GM20000 (cell line): ENCODE measurements at regions not wholly inside any gene's neighbourhood (a gene's known extent, or its start where the extent isn't known, plus 50 kb on each side); places are given as distances from the start of the nearest gene placed in this dataset.
"Not testable (repeated sequence)": the region's sequence is repeated elsewhere in the genome, so short reads cannot be mapped to it uniquely, and the experiment has no call there.

ENCODE experiments used
- DNase-seq: peaks from one replicate; pipeline ENCODE4 v3.0.0; 2012; ENCODE audit warnings: low spot score
- TF ChIP-seq, protein P1 (sequence below): IDR thresholded peaks from 2 replicates; pipeline ENCODE4 v1.5.1; 2012; ENCODE audit warnings: mild to moderate bottlenecking, control low read depth; ENCODE audit errors: extremely low read depth, missing control alignments

DNA sequence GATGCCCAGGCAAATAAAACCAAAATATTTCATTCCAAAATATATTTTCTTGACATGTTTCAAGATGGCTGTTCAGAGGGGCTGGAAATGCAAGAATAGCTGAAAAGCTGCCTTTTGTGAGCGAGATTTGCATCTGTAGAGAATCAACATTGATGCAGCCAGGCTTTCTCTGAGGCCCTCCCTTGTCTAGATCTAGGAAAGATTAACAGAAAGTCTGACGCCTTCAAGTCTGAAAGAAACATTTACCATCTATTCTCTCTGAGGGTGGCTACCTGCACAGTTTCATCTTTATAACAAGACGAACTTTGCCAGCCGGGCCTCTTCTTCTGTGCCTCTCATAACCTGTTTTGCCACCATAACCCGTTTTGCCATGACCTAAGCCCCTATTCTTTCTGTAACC, 170.2 kb downstream of the AKR1D1 start:
- TF ChIP-seq, protein P1, sequence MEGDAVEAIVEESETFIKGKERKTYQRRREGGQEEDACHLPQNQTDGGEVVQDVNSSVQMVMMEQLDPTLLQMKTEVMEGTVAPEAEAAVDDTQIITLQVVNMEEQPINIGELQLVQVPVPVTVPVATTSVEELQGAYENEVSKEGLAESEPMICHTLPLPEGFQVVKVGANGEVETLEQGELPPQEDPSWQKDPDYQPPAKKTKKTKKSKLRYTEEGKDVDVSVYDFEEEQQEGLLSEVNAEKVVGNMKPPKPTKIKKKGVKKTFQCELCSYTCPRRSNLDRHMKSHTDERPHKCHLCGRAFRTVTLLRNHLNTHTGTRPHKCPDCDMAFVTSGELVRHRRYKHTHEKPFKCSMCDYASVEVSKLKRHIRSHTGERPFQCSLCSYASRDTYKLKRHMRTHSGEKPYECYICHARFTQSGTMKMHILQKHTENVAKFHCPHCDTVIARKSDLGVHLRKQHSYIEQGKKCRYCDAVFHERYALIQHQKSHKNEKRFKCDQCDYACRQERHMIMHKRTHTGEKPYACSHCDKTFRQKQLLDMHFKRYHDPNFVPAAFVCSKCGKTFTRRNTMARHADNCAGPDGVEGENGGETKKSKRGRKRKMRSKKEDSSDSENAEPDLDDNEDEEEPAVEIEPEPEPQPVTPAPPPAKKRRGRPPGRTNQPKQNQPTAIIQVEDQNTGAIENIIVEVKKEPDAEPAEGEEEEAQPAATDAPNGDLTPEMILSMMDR = no peak
- DNase-seq = no peak

DNA sequence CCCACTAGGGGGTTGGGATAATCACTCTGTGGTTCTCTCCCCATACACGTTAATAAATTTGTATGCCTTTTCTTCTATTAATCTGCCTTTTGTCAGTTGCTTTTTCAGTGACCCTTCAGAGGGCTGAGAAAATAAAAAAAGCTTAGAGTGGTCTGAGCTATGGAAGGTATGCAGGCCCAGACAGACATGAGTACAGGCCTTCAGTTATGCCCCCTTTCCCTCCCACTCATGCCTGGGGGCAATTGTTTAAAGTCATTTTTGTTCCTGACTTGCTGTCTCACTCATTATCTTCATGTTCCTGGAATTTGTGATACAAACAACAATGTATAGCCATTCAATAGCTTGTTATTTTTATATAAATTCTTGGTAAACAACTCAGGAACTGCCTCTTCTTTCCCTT, 170.8 kb downstream of the AKR1D1 start:
- TF ChIP-seq, protein P1 = no peak
- DNase-seq = no peak

DNA sequence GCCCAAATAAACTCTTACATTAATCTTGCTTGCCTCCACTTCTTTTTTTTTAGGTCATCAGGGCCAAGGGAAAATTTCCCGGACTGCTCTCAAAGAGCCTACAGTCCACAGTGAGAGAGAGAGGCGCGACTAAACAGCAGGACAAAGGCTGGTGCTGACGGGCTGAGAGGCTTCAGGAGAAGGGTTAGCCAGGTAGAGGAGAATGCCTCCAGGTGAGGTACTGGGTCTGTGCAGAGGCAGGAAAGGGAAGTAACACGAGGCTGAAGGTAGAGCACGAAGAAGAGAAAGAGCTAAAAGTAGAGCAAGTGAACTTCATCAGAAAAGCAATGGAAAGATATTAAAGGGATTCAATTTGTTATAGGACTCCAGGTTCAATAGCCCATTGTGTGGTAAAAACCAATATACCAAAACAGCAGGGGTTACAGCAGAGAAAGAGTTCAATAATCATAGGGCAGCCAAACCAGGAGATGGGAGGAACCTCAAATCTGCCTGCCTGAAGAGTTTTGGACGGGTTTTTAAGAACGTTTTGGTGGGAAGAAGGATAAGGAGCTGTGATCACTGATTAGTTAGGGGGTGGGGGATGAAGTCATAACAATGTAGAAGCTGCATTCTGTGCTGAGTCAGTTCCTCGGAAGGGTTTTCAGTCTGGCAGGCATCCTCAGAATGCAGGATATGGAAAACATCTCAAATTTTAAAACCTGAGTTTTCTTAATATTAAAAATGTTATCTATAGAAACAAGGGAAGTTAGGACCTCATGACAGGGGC, 171.5 kb downstream of the AKR1D1 start:
- DNase-seq = no peak
- TF ChIP-seq, protein P1 = no peak

DNA sequence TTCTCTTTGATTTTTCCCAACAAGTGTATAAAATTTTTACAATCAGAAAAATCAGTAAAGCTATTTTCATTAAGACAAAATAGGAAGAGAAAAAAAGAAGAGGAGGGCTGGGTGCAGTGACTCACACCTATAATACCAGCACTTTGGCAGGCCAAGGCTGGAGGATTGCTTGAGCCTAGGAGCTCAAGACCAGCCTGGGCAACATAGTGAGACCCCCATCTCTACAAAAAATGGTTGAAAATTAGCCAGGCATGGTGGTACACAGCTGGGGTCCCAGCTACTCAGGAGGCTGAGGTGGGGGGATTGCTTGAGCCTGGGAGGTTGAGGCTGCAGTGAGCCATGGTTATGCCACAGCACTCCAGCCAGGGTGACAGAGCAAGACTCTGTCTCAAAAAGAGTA, 172.3 kb downstream of the AKR1D1 start:
- DNase-seq = no peak

DNA sequence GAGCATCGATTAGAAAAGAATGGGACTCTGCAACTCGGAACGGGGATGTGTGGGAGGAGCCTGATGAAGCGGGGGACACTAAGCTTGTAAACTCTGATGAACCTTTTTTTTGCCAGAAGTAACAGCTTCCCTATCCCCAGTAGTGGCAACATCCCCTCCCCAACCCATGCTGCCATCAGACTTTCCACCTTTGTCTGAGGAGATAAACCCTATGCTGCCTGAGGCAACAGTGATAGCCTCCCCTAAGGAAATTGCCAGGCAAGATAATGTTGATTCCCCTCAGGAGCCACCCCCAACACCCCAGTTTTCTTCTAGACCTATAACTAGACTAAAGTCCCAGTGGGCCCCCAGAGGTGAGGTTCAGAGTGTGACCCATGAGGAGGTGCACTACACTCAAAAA, 173.7 kb downstream of the AKR1D1 start:
- TF ChIP-seq, protein P1 = no peak

More for the DNA sequence above, 172.3 kb downstream of the AKR1D1 start:
- TF ChIP-seq, protein P1 = no peak

DNA sequence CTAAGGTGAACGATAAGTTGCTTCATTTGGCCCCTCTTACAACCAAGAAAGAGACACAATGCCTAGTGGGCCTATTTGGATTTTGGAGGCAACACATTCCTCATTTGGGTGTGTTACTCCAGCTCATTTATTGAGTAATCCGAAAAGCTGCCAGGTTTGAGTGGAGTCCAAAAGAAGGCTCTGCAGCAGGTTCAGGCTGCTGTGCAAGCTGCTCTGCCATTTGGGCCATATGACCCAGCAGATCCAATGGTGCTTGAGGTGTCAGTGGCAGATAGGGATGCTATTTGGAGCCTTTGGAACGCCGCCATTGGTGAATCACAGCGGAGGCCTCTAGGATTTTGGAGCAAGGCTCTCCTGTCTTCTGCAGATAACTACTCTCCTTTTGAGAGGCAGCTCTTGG, 176.4 kb downstream of the AKR1D1 start:
- DNase-seq = not testable (repeated sequence)

More for the DNA sequence above, 173.7 kb downstream of the AKR1D1 start:
- no peak for DNase-seq

DNA sequence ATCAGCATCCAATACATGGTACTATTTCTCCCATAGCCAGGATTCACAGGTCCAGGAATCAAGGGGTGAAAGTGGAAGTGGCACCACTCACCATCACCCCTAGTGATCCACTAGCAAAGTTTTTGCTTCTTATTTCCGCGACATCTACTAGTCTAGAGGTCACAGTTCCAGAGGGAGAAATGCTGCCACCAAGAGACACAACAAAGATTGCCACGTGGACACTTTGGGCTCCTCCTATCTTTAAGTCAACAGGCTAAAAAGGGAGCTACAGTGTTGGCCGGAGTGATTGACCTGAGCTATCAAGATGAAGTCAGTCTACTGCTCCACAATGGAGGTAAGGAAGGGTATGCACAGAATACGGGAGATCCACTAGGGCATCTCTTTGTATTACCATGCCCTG, 178.2 kb downstream of the AKR1D1 start:
- no peak for DNase-seq
- TF ChIP-seq, protein P1 = no peak

DNA sequence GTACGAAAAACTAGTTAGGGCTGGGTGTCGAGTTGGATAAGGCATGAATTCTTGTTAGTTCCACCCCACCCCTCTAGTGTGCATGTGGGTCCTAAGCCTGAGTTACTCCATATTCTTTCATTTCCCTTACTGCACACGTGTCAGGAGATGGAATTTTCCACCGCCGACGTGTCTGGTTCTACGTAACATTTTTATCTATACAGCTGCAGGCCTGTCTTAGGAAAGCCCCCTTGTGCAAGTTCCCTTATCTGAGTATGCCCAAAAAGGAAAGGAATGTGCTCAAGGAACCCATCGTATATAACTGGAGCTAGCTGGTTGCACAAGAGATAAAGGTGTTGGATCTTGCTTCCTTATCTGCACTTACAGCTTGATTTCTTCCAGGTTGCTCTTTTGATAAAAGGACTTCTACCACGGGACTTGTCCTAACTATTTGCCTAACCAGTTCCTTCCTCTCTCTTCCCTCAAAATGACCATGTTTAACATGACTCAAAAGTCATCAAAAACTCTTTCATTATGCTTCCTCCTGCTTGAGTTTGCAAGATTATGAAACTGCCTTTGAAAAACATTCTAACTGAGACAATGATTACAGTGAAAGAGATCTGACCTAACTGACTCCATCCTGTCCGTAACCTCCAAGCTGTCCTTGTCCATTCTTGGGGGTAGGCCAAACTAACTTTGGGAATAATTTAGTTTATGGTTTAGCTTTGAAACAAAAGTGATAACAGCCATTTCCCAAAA, 181.4 kb downstream of the AKR1D1 start:
- TF ChIP-seq, protein P1 = no peak
- no peak for DNase-seq
